Lower leg skin (tissue), 4 donors: ENCODE measurements at regions not wholly inside any gene's neighbourhood (a gene's known extent, or its start where the extent isn't known, plus 50 kb on each side); places are given as distances from the start of the nearest gene placed in this dataset.
A peak's percentile ranks its signal among the peaks of the same experiment; 100 is the strongest.

Experiments used
- DNase-seq, 2 donors: peaks; one replicate each; pipeline ENCODE4 v3.0.0-alpha.2; 2019; ENCODE audit warnings: low spot score in 2 of 2
- H3K4me3 ChIP-seq: fragments of 200-600 bp; sonication (generic); 2 replicates; pipeline ENCODE4 v1.5.1; 2017; ENCODE audit warnings: mild to moderate bottlenecking, low read depth; ENCODE audit not compliant: poor library complexity, severe bottlenecking
- CTCF ChIP-seq, 3 donors: fragments of 450-650 bp; IDR thresholded peaks; one replicate each; pipeline ENCODE4 v1.5.1; 2016; ENCODE audit warnings: antibody characterized with exemption in 3 of 3, mild to moderate bottlenecking in 3 of 3, moderate library complexity in 2 of 3
- POLR2A ChIP-seq, 2 donors: fragments of 450-650 bp; IDR thresholded peaks; one replicate each; pipeline ENCODE4 v1.6.1; 2016 to 2017; ENCODE audit warnings: antibody characterized with exemption in 2 of 2, mild to moderate bottlenecking in 1 of 2, moderate library complexity in 1 of 2
- WGBS, 2 donors: methylation state at CpG; one replicate each; pipeline ENCODE4 v1.1.5; 2018; 5-methylcytosine and 5-hydroxymethylcytosine counted together
- intact Hi-C: fragments of 100-400 bp; cut with DNase I; formaldehyde crosslinking; loops from one replicate; pipeline ENCODE4 v1.15.0; 2023; ENCODE audit warnings: low total_unique reads

DNA sequence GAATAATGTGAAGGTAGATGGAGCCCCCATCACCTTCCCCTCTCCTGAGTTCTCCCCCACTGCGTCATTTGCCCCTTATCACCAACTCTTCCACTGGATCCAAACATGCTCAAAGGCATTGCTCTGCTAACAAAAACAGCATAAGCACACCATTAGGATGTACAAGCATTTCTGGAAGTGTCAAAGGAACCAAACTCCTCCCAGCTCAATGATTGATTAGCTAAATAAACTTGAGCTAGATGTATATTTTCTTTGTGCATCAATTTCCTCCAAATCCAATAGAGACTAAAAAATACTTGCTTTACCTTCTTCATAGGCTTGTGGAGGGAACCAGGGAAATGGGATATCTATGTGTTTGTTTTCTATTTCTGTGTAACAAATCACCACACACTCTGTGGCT, 248.4 kb upstream of the JARID2 start:
- no peak overlapping the region for H3K4me3 ChIP-seq
- intact Hi-C loops: no loop called here
- DNase-seq: no peak
- 76 to 95% methylated on average over 1 of the region's 1 CpG for WGBS, 2 donors
- no peak for TF ChIP-seq POLR2A (IDR thresholded peaks at IDR 0.05)

DNA sequence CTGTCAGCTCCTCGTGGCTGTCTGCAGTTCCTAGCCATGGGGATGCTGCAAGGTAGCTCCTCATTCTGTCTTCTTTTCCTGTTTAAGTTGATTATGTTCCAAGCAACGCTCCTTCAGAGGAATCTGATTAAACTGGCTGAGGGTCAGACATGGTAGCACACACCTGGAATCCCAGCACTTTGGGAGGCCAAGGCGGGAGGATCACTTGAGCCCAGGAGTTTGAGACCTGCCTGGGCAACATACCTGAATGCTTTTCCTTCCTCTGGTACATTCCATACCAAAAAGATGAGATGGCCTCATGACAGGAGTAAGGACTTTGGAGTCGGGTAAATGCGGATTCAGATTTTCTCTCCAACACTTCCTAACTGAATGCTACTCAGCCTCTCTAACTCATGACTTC, 246.8 kb upstream of the JARID2 start:
- H3K4me3 ChIP-seq: no peak overlapping the region
- WGBS, 2 donors: 75 to 85% methylated on average over 5 of the region's 5 CpGs
- no peak for DNase-seq
- no peak for TF ChIP-seq CTCF (IDR thresholded peaks at IDR 0.05)
- TF ChIP-seq POLR2A (IDR thresholded peaks at IDR 0.05): no peak
- intact Hi-C loops: no loop called here

GRCh38 chr6:15001326-15001910, 244.5 kb upstream of the JARID2 start:
- DNase-seq: peak in 1 of 2 donors; percentile 32
- intact Hi-C loops: no loop called here
- no peak overlapping the region for H3K4me3 ChIP-seq
- TF ChIP-seq CTCF (IDR thresholded peaks at IDR 0.05) (no peak), POLR2A (IDR thresholded peaks at IDR 0.05) (no peak)
- 61 to 63% methylated on average over 5 of the region's 5 CpGs for WGBS, 2 donors

DNA sequence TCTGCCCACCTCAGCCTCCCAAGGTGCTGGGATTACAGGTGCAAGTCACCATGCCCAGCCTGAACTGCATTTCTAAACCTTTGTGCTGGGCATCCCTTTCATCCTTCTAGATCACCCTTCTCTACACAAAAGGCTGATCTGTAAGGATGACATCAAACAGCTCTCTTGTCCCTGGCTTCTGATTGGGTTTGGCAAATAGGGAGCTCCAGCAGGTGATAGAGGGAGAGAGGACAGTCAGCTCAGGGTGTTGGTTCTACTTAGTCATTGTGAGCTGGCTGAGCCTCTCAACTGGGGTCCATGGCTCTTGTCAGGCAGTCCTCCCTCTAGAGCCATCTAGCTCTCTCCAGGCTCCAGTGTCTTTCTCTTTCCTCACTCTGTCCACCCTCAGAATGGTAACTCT, 237.6 kb upstream of the JARID2 start:
- no peak for DNase-seq
- no peak for TF ChIP-seq POLR2A (IDR thresholded peaks at IDR 0.05)
- no peak for TF ChIP-seq CTCF (IDR thresholded peaks at IDR 0.05)
- H3K4me3 ChIP-seq: no peak overlapping the region
- intact Hi-C loops: no loop called here

DNA sequence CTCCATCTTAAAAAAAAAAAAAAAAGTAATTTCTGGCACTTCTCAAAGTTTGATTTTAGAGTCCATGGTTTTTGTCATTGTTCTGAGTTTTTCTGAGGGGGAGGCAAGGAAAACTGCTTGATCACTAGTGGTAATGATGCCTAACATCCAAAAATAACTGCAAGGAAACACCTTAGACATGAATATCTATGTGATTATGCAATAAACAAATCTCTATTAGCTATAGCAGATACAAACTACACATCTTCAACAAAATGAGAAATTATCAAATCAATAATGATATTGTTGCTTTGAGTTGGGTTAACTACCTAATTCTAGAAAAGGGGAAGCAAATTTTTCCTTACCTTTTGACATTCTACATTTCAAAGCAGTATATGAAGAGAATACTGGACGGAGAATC, 230.9 kb upstream of the JARID2 start:
- TF ChIP-seq CTCF (IDR thresholded peaks at IDR 0.05) (no peak), POLR2A (IDR thresholded peaks at IDR 0.05) (no peak)

GRCh38 chr6:15016813-15017212, 229.1 kb upstream of the JARID2 start:
- no peak for TF ChIP-seq CTCF (IDR thresholded peaks at IDR 0.05)
- TF ChIP-seq POLR2A (IDR thresholded peaks at IDR 0.05): no peak
- intact Hi-C loops: no loop called here
- no peak overlapping the region for H3K4me3 ChIP-seq
- no peak for DNase-seq
- 69 to 72% methylated on average over 6 of the region's 6 CpGs for WGBS, 2 donors

More for the DNA sequence above, 230.9 kb upstream of the JARID2 start:
- intact Hi-C loops: no loop called here
- 95 to 97% methylated on average over 1 of the region's 1 CpG for WGBS, 2 donors
- DNase-seq: no peak
- H3K4me3 ChIP-seq: no peak overlapping the region
